MG63 (cell line): ENCODE measurements at regions not wholly inside any gene's neighbourhood (a gene's known extent, or its start where the extent isn't known, plus 50 kb on each side); places are given as distances from the start of the nearest gene placed in this dataset.

Source experiments
- DNase-seq: peaks from one replicate; pipeline ENCODE4 v3.0.0-alpha.2; 2020
- H3K27me3 ChIP-seq: fragments of 250-450 bp; sonication (Bioruptor Pico); 2 replicates; pipeline ENCODE4 v1.5.1; 2020; ENCODE audit warnings: mild to moderate bottlenecking, moderate library complexity
- H3K36me3 ChIP-seq: fragments of 250-450 bp; sonication (Bioruptor Pico); 2 replicates; pipeline ENCODE4 v1.5.1; 2020; ENCODE audit warnings: mild to moderate bottlenecking, moderate library complexity
- H3K4me3 ChIP-seq: fragments of 250-450 bp; sonication (Bioruptor Pico); 2 replicates; pipeline ENCODE4 v1.5.1; 2020; ENCODE audit warnings: mild to moderate bottlenecking, moderate library complexity
- H3K9me3 ChIP-seq: fragments of 250-450 bp; sonication (Bioruptor Pico); 2 replicates; pipeline ENCODE4 v1.5.1; 2020; ENCODE audit warnings: mild to moderate bottlenecking, moderate library complexity

DNA sequence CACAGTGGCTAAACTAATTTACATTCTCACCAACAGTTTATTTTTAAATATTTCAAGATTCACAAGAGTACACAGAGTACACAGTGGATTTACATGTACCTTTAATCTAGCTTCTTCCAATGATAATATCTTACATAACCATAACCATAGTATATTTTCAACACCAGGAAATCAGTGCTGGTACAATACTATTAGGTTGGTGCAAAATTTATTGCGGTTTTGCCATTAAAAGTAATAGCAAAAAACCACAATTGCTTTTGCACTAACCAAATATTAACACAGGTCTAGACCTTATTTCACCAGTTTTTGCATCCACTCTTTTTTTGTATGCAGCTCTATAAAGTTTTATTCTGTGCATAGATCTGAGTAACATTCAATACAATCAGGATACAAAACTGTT is 163.0 kb downstream of the SCG2 start:
- Histone ChIP-seq H3K36me3 (no peaks in the 10 kb centered on the region), H3K27me3 (no peaks in the 10 kb centered on the region), H3K4me3 (no peak overlapping the region), H3K9me3 (no peaks in the 10 kb centered on the region)
- DNase-seq, result no peak

GRCh38 chr2:223439786-223440185 is 162.4 kb downstream of the SCG2 start:
- no peaks in the 10 kb centered on the region for H3K9me3 ChIP-seq
- no peak overlapping the region for H3K4me3 ChIP-seq
- no peaks in the 10 kb centered on the region for H3K36me3 ChIP-seq
- H3K27me3 ChIP-seq, result no peaks in the 10 kb centered on the region
- DNase-seq, result no peak

DNA sequence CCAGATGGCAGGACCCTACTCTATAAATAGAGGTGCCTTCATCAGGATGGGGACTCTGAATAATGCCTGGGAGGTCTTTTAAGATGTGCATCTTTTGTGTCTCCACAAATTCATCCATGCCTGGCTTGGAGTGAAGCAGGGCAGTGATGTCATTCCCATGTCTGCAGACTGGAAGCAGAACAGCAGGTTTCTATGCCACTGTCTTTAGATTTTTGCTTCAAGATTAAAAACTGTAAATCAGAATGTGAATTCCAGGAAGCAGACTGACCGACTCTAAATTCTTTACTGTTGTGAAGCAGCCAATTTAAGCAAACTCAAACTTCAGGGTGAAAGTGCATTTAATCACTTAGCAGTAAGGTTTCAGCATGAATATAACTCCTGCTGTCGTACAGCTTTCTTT is 159.3 kb downstream of the SCG2 start:
- DNase-seq, result no peak
- Histone ChIP-seq H3K9me3 (no peaks in the 10 kb centered on the region; the same call in 1 of the 2 replicates), H3K27me3 (no peaks in the 10 kb centered on the region), H3K4me3 (no peak overlapping the region), H3K36me3 (no peaks in the 10 kb centered on the region)

GRCh38 chr2:223450246-223450645 is 151.9 kb downstream of the SCG2 start:
- H3K9me3 ChIP-seq, result no peaks in the 10 kb centered on the region; the same call in 1 of the 2 replicates
- no peak for DNase-seq
- H3K36me3 ChIP-seq, result no peaks in the 10 kb centered on the region
- no peak overlapping the region for H3K4me3 ChIP-seq
- H3K27me3 ChIP-seq, result no peaks in the 10 kb centered on the region

- no peak for DNase-seq
- no peaks in the 10 kb centered on the region for H3K36me3 ChIP-seq
Measured at GRCh38 chr2:223457301-223457700, 144.9 kb downstream of the SCG2 start.

GRCh38 chr2:223459328-223459939 is 142.7 kb downstream of the SCG2 start:
- Histone ChIP-seq H3K36me3 (no peaks in the 10 kb centered on the region), H3K4me3 (no peak overlapping the region), H3K27me3 (no peaks in the 10 kb centered on the region), H3K9me3 (peaks cover 6% of the 10 kb centered on the region)
- no peak for DNase-seq

More at GRCh38 chr2:223457301-223457700, 144.9 kb downstream of the SCG2 start:
- Histone ChIP-seq H3K4me3 (no peak overlapping the region), H3K9me3 (peaks cover 6% of the 10 kb centered on the region), H3K27me3 (no peaks in the 10 kb centered on the region)

- no peaks in the 10 kb centered on the region for H3K27me3 ChIP-seq
Measured at GRCh38 chr2:223460209-223460608, 142.0 kb downstream of the SCG2 start.

DNA sequence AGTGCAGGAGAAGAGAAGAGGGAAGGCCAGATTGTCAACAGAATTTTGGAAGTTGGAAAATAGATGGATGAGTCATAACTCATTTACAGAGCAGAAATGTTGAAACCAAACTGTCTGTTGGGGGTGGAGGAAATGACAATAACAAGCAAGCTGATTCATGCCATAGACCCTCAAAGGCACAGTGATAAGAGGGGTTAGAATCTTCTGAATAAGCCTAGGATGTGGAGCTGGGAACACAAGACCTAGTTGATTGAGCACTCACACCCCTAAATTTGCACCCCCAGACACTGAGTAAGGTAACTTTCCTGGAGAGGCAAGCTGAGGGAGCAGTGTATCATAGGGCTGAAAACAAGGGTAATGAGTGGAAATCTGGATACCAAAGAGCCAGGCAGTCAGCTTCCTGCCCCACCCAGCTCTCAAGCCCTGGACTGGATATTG is 141.4 kb downstream of the SCG2 start:
- no peak overlapping the region for H3K4me3 ChIP-seq
- no peaks in the 10 kb centered on the region for H3K36me3 ChIP-seq
- peak; percentile 30 for DNase-seq
- peaks cover 10% of the 10 kb centered on the region for H3K9me3 ChIP-seq
- no peaks in the 10 kb centered on the region for H3K27me3 ChIP-seq

More at GRCh38 chr2:223460209-223460608, 142.0 kb downstream of the SCG2 start:
- DNase-seq, result no peak
- Histone ChIP-seq H3K4me3 (no peak overlapping the region), H3K36me3 (no peaks in the 10 kb centered on the region), H3K9me3 (peaks cover 10% of the 10 kb centered on the region)

GRCh38 chr2:223464071-223464470 is 138.1 kb downstream of the SCG2 start:
- H3K4me3 ChIP-seq, result no peak overlapping the region
- H3K36me3 ChIP-seq, result no peaks in the 10 kb centered on the region
- no peaks in the 10 kb centered on the region for H3K27me3 ChIP-seq
- H3K9me3 ChIP-seq, result peaks cover 10% of the 10 kb centered on the region
- no peak for DNase-seq

DNA sequence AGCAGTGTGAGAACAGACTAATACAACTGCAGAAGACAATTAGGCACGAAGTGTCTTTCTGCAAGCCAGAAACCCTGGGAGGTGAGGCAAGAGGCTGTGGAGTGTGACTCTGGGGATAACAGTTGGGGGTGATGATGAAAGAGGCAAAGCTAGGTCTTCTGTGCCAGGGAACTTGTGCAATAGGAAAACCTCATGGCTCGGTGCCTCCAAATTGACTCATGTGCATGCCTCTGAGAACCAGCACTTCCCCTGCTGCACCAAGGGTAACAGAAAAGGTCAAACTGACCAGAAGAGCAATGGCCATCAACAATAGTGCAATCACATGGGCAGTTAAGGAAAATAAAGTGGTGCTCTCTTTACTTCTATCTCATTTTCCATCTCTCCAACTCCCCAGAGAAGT is 136.4 kb downstream of the SCG2 start:
- H3K9me3 ChIP-seq, result peaks cover 10% of the 10 kb centered on the region
- no peak overlapping the region for H3K4me3 ChIP-seq
- peak; percentile 93 for DNase-seq
- H3K36me3 ChIP-seq, result no peaks in the 10 kb centered on the region
- no peaks in the 10 kb centered on the region for H3K27me3 ChIP-seq

- Histone ChIP-seq H3K9me3 (peaks cover 5% of the 10 kb centered on the region), H3K4me3 (no peak overlapping the region)
- no peak for DNase-seq
Measured at GRCh38 chr2:223467196-223467595, 135.0 kb downstream of the SCG2 start.

GRCh38 chr2:223469270-223470046 is 132.7 kb downstream of the SCG2 start:
- no peaks in the 10 kb centered on the region for H3K36me3 ChIP-seq
- H3K9me3 ChIP-seq, result peaks cover 4% of the 10 kb centered on the region
- no peaks in the 10 kb centered on the region for H3K27me3 ChIP-seq
- no peak overlapping the region for H3K4me3 ChIP-seq
- peak; percentile 7 for DNase-seq

More at GRCh38 chr2:223467196-223467595, 135.0 kb downstream of the SCG2 start:
- H3K36me3 ChIP-seq, result no peaks in the 10 kb centered on the region
- no peaks in the 10 kb centered on the region for H3K27me3 ChIP-seq

DNA sequence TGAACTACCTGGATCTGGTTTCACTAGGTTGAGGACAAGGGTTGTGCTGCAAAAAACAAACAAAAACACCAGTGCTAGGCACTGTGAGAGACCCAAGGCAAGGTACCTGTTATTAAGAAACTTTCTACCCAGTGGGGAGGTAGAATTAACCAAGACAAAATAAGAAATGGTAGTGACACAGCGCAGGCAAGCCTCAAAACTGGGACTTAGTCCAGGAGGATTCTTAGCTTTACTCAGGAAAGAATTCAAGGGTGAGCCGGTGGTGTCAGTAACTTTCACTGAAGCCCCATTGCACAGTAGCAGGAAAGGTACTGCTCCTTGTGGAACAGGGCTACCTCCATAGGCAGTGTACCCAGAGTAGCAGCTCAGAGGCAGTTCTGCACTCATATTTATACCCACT is 131.6 kb downstream of the SCG2 start:
- H3K27me3 ChIP-seq, result no peaks in the 10 kb centered on the region
- no peaks in the 10 kb centered on the region for H3K9me3 ChIP-seq
- DNase-seq, result no peak
- H3K4me3 ChIP-seq, result no peak overlapping the region
- no peaks in the 10 kb centered on the region for H3K36me3 ChIP-seq

DNA sequence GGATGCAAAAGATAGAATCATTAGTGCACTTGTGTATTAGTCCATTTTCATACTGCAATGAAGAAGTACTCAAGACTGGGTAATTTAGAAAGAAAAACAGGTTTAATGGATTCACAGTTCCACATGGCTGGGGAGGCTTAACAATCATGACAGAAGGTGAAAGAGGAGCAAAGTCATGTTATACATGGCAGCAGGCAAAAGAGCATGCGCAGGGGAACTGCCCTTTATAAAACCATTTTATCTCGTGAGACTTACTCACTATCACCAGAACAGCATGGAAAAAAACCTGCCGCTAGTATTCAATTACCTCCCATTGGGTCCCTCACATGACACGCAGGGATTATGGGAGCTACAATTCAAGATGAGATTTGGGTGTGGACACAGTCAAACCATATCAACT is 129.4 kb downstream of the SCG2 start:
- Histone ChIP-seq H3K27me3 (no peaks in the 10 kb centered on the region), H3K9me3 (no peaks in the 10 kb centered on the region), H3K36me3 (no peaks in the 10 kb centered on the region), H3K4me3 (no peak overlapping the region)
- DNase-seq, result no peak

DNA sequence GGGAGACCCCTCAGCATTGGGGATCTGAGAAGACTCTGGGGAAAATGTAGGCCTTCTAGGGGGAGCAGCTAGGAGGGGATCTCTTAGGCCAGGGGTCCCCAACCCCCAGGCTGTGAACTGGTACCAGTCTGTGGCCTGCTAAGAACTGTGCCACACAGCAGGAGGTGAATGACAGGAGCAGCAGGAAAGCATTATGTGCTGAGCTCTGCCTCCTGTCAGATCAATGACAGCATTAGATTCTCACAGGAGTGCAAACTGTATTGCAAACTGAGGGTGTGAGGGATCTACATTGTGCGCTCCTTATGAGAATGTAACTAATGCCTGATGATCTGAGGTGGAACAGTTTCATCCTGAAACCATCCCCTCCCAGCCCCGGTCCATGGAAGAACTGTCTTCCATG is 127.3 kb downstream of the SCG2 start:
- DNase-seq, result no peak
- Histone ChIP-seq H3K9me3 (no peaks in the 10 kb centered on the region), H3K27me3 (no peaks in the 10 kb centered on the region), H3K4me3 (no peak overlapping the region), H3K36me3 (no peaks in the 10 kb centered on the region)

DNA sequence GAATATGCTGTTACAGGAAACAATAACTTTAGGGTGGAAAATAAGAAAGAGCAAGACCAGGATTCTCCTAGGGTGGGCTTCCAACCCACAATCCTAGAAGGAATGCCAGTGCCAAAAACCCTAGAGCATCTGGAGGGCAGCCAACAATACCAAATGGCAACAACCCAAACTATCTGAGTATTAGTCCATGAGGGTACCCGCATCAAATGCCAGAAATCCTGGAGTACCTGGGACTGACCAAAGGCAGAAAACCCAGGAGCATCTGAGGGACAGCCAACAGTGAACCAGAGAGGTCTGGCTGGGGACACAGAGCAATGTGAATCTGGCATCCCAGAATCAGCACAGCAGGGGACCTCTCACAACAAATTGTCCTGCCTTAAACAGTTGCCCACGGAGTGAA is 126.3 kb downstream of the SCG2 start:
- no peak for DNase-seq
- Histone ChIP-seq H3K36me3 (no peaks in the 10 kb centered on the region), H3K4me3 (no peak overlapping the region), H3K9me3 (no peaks in the 10 kb centered on the region), H3K27me3 (no peaks in the 10 kb centered on the region)

DNA sequence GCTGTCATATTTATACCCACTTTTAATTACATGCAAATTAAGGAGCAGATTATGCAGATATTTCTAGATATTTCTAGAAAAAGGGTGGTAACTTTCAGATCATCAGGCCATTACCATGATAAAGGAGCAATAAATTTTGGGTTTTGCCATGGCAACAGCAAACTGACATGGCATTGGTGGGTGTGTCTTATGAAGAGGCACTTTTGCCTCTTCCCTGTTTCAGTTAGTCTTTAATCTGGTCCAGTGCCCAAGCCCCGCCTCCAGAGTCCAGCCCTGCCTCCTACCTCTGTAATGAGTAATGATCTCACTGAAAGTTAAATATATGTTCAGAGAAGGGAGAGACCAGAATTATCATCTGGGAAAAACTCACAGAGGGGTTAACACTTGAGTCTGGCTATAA is 124.8 kb downstream of the SCG2 start:
- DNase-seq, result peak; percentile 31
- no peaks in the 10 kb centered on the region for H3K27me3 ChIP-seq
- H3K9me3 ChIP-seq, result no peaks in the 10 kb centered on the region
- no peaks in the 10 kb centered on the region for H3K36me3 ChIP-seq
- no peak overlapping the region for H3K4me3 ChIP-seq

GRCh38 chr2:223481486-223481885 is 120.7 kb downstream of the SCG2 start:
- Histone ChIP-seq H3K4me3 (no peak overlapping the region), H3K36me3 (no peaks in the 10 kb centered on the region), H3K9me3 (no peaks in the 10 kb centered on the region), H3K27me3 (no peaks in the 10 kb centered on the region)
- DNase-seq, result no peak
